ENCODE measurements at regions not wholly inside any gene's neighbourhood (a gene's known extent, or its start where the extent isn't known, plus 50 kb on each side); places are given as distances from the start of the nearest gene placed in this dataset.

DNA sequence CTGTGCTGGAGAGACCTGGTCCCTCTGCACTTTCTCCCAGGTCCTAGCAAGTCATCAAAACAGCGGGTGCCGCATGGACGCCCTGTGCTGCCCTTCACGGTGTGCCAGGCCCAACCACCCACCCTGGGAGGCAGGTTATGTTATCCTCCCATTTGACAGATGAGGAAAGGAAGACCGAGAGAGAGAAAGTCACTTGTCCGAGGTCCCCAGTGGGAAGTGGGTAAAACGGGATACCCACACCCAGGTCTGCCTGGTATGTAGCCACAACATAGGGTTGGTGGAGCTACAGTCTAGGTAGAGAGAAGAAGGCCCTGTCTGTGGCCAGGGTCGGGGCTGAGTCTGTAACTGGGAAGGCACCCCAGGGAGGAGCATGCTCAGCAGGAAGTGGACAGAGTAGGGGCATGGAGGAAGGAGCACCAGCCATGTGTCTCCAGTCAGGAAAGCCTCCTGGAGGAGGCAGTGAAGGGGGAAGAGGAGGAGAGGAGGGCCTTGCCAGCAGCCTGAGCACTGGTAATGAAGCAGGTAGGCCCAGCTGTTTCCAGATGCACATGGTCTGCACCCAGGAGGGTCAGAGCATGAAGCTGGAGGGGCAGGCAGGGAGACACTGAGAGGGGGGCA lies 98.4 kb downstream of the ZFP36L2 start:
- no peak for DNase-seq

DNA sequence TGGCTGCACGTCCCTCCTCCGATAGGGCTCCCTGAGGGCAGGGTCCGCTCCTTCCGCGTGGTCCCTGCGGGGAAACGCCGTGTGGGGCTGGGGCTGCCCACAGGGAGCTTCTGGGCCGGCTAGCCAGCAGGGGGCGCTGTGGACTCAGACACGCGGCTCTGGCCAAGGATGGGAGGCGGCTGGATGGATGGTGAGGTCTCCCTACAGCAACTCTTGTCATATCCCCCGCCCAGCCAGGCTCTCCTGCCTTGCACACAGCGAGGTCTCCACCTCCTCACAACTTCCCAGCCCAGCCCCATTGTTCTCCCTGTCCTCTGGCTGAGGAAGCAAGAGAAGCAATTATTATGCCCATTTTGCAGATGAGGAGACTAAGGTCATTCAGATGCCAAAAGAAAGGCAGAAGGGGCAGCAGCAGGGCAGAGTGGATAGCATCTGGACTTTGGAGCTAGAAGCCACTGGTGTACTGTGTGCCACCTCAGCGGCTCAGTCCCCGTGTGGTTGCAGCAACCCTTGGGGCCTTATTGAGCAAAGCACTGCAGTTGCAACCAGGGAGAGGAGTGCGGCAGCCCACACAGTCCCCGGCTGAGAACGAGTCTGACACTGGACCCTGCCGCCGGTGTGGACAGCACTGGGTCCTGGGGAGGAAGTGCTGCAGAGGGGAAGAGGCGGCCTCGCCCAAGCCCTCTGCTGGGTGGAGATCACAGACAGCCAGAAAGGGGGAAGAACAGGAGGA lies 99.0 kb downstream of the ZFP36L2 start:
- peak; percentile 74 to 87 (median 82) for DNase-seq

DNA sequence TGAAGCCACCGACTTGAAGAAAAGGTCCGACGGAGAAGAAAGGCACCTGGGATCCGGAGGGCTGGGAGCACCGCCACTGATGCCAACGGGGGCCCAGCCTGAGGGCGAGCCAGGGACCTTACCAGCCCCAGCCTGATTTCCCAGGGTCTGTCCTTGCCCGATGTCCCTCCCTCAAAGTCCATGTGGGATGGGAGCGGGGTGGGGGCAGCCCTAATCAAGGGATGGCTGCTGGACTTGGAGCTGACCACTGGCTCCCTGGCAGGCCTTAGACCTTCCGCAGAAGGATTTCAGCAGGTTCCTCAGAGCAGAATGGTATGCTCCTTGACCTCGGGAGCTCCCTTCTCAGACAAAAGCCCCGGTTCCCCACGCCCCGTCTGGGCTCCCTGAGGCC lies 99.6 kb downstream of the ZFP36L2 start:
- no peak for DNase-seq

DNA sequence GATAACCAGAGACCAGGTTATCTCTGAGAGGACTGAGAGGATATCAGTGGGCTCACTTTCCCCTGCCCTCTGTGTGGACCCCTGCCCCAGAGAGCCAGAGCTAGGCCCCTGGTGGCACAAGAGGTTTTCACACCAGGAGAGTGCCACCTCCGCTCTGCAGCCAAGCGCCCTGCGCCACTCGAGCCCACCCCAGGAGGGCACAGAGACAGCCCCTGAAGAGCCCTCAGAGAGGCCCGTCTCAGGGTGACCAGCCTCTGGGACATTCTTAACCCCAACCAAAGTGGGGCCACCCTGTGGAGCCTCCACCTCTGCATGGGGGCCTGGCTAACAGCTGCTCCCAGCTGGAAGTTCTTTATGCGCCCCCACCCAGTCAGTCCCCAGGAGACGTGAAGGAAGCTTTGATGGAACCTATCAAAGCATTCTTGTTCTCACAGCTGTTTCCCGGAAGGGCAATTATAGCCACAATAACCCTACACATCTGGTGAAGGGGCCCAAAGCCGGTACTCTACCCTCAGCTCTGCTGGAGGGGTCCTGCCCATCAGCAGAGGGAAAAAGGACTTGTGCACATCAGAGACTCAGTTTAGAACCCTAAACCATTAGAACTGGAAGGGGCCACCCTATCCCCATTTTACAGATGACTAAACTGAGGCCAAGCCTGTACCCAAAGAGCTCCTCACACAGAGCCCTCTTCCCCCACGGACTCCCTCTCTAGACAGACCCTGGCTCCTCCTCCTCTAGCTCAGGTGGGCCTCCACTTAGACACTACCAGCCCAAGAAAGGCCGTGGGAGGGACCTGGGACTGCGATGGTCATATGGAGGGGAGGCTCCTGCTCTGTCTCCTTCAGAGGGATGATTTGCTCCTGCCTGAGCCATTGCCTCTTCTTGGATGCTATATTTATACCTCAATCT lies 101.1 kb downstream of the ZFP36L2 start:
- no peak for DNase-seq

DNA sequence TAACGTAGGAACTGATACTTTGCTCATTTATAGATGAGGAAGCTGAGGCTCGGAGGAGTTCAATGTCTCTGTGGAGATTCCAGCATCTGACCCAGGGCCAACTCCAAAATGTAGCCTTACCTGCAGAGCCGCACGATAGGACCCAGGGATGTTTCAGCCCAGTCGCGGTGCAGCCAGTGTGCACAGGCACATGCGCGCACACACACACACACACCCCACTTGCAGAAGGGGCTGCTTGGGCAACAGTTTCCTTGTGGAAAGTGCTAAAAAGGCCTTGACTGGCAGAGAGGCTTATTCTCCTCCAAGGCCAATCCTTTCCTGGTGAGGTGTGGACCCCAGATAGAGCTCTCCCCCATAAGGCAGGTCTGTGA lies 101.7 kb downstream of the ZFP36L2 start:
- no peak for DNase-seq

DNA sequence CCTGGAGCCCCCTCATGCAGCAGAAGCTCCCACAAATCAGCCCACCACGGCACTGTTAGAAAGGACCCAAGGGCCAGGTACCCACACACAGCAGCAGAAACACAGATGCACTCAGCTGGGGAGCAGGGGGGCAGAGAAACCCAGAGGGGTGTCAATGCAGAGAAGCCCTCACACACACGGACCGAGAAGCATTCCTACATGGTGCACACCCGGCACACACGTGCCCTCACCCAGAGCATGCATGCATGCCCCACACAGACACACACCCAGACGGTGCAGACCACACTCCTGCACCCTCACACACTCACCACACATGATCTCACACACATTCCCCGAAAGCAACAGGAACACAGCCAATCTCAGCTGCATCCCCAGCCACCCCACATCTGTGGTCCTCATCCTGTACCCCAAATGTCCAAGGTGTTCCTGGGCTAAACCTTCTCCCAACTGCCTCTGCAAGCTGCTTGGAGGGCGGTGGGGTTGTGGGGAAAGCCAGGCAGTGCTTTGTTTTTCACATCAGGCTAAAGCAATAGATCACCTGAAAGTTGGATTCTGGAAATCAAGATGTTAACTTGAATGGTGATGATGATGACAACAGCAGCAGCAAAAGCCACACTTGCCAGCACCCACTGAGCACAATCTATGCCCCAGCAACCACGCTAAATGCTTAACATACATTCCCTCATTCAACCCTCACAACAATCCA lies 102.3 kb downstream of the ZFP36L2 start:
- no peak for DNase-seq

DNA sequence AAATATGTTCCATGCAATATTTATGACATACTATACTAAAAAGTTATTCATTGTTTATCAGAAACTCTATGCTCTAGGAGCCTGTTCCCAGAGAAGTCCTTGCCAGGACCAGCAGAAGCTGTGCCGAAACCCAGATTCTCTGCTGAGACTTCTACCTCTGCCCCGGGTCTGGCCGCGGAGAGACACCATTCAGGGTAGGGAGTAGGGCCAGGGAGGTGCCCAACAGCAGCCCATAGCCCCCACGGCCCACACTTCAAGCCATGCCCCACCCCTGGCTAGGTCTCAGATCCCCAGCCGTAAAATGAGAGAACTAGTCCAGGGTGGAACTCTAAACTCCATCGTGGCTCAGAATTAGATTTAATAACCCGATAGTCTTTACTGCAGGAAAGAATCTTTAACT lies 102.9 kb downstream of the ZFP36L2 start:
- DNase-seq = no peak

DNA sequence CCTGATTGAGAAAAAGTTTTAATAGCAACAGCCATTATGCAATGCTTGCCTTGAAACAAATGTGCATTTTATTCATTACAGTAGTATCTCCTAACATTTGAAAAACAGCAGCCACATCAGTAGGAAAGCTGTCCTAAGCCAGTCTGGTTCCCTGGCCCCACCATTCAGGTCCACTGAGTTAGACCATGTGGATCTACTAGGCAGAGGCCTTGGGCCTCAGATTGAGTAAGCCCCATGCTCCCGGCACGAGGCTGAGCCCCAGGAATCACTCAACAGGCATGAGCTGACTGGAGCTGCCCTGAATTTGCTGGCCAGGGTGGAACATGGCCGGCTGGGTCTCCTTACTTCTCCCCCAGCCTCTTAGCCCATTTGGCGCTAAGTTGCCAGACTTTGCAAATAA lies 103.4 kb downstream of the ZFP36L2 start:
- DNase-seq = no peak

DNA sequence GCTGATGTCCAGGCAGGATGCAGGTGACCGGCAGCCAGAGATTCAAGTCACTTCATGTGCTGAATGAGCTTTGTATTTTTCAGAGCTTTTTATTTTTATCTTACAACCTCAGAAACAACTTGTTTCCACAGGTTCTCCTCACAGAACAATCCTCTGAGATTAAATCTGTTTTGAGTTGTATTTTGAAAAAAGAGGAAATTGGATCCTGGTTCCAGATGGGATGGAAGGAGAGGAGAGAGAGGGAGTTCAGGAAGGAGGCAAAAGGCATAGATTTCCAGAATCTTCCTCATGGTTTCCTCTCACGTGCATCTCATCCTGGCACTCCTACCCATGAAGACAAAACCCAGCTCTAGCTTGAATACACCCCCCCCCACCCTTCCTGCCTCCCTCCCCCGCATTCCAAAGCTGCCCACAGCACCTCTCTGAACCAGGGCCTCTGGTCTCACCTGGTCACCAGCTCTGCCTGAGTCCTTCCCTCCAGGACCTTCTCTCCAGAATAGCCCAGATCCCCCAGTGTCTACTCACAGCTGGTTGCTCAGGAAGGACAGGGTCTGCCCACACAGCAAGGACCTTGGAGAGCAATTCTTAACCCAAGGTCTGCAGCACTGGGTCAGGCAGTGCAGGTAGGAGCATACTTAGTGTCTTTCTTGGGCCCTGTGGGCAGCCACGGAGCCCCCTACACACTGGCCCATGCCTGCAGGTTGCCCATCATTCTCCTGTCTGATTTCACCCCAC lies 104.7 kb downstream of the ZFP36L2 start:
- DNase-seq = no peak

DNA sequence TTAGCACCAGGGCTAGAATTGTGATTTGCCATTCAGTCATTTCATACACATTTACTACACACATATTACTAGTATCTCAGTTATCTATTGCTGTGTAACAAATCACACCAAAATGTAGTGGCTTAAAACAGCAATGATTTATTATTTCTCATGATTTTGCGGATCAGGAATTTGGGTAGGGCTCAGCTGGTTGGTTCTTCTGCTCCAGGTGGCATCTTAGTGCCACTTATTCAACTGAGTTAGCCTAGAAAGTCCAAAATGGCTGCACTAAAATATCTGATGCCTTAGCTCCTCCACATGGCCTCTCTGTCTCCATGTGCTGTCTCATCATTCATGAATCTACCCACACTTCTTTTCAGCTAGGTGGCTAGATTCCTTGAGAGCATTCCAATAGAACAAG lies 107.1 kb downstream of the ZFP36L2 start:
- DNase-seq = no peak

DNA sequence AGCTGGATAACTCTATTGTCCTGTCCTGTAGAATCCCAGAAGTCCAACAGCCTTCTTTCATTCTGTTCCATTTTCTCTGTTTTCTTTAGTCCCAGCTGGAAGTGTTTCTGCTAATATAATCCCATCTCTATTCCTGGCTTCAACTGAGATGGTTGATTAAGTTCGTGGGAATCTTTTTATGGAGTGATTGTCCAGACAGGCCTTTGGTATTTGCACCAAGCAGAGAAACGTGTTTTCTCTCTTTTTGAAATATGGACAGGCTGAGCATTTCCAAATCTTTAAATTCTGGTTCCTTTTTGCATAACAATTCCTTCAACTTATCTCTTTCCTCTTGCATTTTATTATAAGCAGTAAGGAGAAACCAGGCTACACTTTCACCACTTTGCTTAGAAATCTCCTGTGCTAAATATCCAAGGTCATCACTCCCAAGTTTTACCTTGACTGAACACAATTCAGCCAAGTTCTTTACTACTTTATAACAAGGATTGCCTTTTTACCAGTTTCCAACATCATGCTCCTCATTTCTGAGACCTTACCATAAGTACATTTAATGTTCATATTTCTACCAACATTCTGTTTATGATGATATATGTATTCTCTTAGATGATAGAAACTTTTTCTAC lies 108.8 kb downstream of the ZFP36L2 start:
- no peak for DNase-seq

DNA sequence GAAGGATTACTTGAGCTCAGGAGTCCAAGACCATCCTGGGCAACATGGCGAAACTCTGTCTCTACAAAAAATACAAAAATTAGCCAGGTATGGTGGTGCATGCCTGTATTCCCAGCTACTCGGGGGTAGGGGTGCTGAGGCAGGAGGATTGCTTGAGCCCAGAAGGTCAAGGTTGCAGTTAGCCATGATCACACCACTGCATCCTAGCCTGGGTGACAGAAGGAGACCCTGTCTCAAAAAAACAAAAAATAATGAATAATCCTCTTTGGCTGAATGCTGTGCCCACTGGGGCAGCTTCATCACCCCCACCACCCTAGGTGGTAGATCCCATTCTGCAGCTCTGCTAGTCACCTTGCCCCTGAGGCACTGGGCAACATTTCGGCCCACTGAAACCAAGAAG lies 109.4 kb downstream of the ZFP36L2 start:
- DNase-seq = no peak

DNA sequence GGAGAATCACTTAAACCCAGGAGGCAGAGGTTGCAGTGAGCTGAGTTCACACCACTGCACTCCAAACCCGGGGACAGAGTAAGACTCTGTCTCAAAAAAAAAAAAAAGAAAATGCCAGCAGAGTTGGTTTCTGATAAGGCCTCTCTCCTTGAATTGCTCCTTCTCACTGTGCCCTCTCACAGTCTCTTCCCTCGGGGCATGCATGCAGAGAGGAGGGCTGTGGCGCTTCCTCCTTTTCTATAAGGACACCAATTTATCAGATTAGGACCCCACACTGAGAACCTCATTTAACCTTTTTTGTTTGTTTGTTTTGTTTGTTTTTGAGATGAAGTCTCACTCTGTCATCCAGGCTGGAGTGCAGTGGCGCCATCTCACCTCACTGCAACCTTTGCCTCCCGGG lies 110.5 kb downstream of the ZFP36L2 start:
- no peak for DNase-seq

DNA sequence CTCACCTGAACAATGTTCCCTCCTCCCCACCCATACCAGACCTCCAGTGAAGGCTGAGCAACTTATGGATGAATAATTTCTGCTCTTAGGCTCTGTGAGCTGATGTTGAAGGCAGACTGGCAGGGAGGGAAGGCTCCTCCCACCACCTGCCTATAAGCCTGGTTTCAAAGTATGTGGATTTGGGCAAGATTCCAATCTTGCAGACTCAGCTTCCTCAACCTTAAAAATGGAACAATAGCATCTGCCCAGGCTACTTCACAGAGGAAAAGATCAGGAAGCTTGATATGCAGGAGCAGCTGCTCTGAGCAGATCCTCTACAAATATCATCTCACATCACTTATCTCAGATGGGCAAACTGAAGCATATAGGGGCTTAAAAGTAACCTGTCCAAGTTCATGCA lies 112.2 kb downstream of the ZFP36L2 start:
- no peak for DNase-seq

DNA sequence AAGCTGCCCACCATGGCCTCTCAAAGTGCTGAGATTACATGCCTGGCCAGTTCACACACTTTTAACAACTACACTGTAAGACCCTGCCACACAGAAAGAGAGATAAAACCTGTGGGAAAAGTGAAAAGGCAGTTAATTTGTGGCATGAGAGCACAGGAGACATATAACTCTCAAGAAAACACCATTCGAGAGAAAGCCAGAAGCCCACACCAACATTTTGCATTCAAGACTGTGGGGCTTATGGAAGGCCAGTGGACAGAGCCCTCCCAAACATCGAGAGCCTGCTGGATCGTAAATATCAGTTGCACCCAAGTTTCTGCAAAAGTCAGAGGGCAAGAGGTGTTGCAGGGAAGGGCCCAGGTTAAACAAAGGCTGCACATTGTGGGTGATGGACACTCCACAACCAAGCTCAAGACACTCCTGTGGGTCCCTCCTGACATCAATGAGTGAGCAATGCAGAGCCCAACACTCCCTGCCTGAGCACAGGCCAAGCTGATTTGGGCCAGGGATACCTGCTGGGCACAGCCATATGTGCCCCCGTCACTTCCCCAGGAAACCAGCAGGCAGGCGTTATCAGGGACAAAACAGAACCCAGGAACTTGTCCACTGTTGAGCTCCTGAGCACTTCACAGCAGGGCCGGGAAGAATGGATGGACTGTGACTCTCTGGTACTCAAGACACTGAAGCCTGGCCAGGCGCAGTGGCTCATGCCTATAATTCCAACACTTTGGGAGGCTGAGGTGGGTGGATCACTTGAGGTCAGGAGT lies 114.4 kb downstream of the ZFP36L2 start:
- DNase-seq = no peak

DNA sequence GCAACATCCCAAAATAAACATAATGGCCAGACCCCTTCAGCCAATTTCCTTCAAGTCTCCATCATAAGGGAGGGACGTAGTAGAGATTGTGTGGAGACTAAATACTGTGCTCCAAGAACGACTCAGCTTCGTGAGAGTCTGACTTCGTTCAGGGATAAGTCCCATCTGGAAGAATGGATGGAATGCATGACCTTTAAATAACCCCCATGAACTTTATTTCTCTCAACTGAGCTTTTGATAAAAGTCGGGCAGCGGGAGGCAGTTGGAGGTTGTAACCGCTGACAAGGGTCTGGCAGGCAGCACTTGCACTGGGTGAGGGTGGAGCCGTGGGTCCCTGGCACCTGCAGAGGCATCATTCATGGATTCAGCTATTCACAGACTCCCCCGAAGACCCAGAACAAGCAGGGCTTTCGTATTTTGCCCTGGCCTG lies 115.9 kb downstream of the ZFP36L2 start:
- DNase-seq = no peak

DNA sequence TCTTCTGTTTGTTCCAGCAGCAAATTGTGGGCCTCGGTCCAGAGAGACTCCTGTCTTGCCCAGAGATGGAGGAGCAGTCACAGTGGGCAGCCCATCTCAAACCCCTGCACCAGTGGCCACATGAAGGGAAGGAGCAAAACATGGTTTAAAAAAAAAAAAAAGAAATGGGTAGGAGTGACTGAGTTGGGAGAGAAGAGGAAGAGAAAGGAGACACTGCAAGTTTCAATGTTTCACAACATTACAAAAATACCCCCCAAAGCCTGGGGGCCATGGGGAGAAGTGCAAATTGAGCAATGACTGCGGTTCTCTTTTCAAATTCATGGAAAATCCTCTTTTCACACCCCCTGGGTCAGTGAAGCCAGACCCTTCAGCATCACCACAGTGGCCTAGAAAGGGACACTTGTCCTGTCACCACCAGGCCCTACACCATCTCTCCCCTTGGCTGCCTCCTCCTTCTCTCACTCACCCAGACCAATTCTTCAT lies 117.1 kb downstream of the ZFP36L2 start:
- no peak for DNase-seq

DNA sequence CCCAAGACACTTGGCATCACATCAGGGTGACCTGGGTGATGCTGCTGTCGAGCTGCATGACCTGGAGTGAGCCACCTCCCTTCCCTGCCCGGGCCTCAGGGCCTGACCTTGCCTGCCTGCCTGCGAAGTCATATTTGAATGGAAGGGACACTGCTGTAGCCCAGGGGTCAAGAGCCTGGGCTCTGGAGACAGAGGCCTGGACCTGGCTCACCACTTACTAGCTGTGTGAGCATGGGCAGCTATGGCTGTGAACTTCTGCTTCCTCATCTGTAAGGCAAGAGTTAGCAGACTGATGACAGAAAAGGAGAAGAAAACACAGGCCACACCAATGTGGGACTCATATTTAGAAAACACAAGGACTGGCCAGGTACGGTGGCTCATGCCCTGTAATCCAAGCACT lies 118.7 kb downstream of the ZFP36L2 start:
- DNase-seq = no peak

DNA sequence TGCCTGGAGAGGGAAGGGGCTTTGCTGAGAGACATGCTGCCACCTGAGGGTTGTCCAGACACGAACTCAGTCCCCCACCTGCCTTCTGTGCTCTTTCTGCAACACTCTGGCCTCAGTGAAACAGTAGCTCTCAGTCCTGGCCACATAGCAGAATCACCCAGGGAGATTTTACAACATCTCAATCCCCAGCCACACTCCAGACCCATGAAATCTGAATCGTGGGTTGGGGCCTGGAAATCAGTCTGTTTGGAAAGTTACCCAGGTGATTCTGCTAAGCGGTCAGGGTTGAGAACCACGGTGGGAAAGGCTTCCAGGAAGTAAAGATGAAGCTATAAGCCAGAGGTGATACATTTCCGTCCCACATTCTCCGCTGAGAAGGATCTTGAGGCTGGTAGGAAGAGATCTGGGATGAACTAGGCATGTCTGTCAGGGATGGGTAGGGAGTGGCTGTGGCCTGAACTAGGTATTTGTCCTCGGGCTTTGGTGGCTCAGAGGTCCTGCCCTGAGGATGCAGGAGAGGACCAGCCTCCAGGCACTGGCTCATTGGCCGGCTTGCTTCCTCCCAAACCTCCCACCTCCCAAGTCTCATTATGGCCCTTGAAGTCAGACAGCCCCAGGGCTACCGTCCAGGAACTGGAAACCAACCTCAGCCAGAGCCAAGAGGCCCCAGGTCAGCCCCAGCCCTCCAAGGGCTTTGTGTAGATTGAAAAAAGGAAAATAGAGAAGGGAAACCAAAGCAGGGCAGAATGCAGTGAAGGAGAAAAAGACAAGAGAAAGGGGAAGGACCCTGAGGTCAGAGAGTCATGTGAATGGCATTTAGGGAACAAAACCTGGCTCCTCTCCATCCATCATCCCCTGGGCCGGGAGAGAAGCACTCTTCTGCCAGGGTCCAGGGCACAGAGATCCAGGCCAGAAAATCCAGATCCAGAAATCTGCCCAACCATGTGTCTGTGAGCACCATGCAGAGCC lies 119.6 kb downstream of the ZFP36L2 start:
- DNase-seq = no peak
